ENCODE measurements at regions not wholly inside any gene's neighbourhood (a gene's known extent, or its start where the extent isn't known, plus 50 kb on each side); places are given as distances from the start of the nearest gene placed in this dataset.

DNA sequence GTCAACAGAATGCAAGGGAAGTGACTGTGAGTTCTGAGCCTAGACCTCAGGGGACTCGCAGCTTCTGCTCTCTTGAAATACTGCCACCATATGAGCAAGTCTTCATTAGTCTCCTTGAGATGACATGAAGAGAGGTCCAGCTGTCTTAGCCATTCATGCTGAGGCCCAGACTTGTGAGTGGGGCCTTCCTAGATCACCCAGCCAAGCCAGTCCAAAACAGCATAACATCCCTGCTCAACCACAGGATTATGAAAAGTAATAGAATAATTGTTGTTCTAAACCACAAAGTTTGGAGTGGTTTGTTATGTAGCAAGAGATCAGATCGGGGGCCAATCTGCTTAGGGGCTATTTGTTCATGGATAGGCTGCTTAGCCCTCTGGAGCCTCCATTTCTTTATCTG lies 54.9 kb upstream of the HTATIP2 start:
- TF ChIP-seq CTCF (IDR thresholded peaks at IDR 0.05; ENCODE audit: low read depth, low read length, missing input control) (no peak), YY1 (IDR thresholded peaks at IDR 0.05) (no peak)
- TF ChIP-seq, protein P1, sequence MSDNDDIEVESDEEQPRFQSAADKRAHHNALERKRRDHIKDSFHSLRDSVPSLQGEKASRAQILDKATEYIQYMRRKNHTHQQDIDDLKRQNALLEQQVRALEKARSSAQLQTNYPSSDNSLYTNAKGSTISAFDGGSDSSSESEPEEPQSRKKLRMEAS (IDR thresholded peaks at IDR 0.05), result no peak

All from liver (tissue), 2 donors.